ENCODE measurements at regions not wholly inside any gene's neighbourhood (a gene's known extent, or its start where the extent isn't known, plus 50 kb on each side); places are given as distances from the start of the nearest gene placed in this dataset.

DNA sequence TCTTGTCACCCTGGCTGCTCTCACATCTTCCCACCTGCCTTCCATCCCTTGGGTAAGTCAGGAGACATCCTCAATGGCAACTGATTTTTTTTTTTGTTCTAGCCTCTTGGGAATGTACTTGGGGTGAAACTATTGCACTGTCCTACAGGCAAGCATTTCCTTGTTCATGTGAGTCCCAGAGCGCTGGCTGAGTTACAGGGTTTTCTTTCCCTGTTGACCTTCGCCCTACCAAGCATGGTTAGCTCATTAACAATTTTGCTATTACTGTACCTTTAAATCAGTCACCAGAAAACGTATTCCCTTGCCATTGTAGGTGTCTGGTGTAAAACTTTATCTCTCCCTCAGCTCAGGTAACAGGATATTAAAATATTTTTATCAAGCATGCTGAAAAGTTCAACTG is 98.9 kb downstream of the PRLHR start:
- TF ChIP-seq, protein P1, sequence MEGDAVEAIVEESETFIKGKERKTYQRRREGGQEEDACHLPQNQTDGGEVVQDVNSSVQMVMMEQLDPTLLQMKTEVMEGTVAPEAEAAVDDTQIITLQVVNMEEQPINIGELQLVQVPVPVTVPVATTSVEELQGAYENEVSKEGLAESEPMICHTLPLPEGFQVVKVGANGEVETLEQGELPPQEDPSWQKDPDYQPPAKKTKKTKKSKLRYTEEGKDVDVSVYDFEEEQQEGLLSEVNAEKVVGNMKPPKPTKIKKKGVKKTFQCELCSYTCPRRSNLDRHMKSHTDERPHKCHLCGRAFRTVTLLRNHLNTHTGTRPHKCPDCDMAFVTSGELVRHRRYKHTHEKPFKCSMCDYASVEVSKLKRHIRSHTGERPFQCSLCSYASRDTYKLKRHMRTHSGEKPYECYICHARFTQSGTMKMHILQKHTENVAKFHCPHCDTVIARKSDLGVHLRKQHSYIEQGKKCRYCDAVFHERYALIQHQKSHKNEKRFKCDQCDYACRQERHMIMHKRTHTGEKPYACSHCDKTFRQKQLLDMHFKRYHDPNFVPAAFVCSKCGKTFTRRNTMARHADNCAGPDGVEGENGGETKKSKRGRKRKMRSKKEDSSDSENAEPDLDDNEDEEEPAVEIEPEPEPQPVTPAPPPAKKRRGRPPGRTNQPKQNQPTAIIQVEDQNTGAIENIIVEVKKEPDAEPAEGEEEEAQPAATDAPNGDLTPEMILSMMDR (IDR thresholded peaks at IDR 0.05; ENCODE audit: insufficient read depth, low read depth, low read length), result no peak
- ChIA-PET POLR2A (no interaction called here), CTCF (no interaction called here)
- Histone ChIP-seq H3K27me3 (ENCODE audit: control insufficient read depth, insufficient read depth, low read length) (no peaks in the 10 kb centered on the region), H3K36me3 (ENCODE audit: control insufficient read depth, insufficient read depth, low read length) (no peaks in the 10 kb centered on the region), H3K4me3 (ENCODE audit: low read depth, low read length) (no peak overlapping the region)
- no peak for DNase-seq (ENCODE audit: low read depth)

GRCh38 chr10:118495499-118495898 is 99.9 kb downstream of the PRLHR start:
- H3K36me3 ChIP-seq (ENCODE audit: control insufficient read depth, insufficient read depth, low read length), result no peaks in the 10 kb centered on the region
- ChIA-PET POLR2A (no interaction called here), CTCF (interaction anchor here (0.6 kb wide), 1 partner anchor 1044 kb away, joined by 8 read pairs; no protein-coding TSS in a partner anchor)
- TF ChIP-seq, protein P1 (IDR thresholded peaks at IDR 0.05; ENCODE audit: insufficient read depth, low read depth, low read length), result no peak
- H3K4me3 ChIP-seq (ENCODE audit: low read depth, low read length), result no peak overlapping the region
- no peak for DNase-seq (ENCODE audit: low read depth)
- H3K27me3 ChIP-seq (ENCODE audit: control insufficient read depth, insufficient read depth, low read length), result no peaks in the 10 kb centered on the region

- Histone ChIP-seq H3K4me3 (ENCODE audit: low read depth, low read length) (no peak overlapping the region), H3K27me3 (ENCODE audit: control insufficient read depth, insufficient read depth, low read length) (no peaks in the 10 kb centered on the region), H3K36me3 (ENCODE audit: control insufficient read depth, insufficient read depth, low read length) (no peaks in the 10 kb centered on the region)
- DNase-seq (ENCODE audit: low read depth), result no peak
- ChIA-PET CTCF (interaction anchor here (0.9 kb wide), 1 partner anchor 31 kb away, joined by 3 read pairs; no protein-coding TSS in a partner anchor), POLR2A (no interaction called here)
- TF ChIP-seq, protein P1 (IDR thresholded peaks at IDR 0.05; ENCODE audit: insufficient read depth, low read depth, low read length), result no peak
Measured at GRCh38 chr10:118491055-118491454, 104.4 kb downstream of the PRLHR start.

- no peaks in the 10 kb centered on the region for H3K36me3 ChIP-seq (ENCODE audit: control insufficient read depth, insufficient read depth, low read length)
- no peaks in the 10 kb centered on the region for H3K27me3 ChIP-seq (ENCODE audit: control insufficient read depth, insufficient read depth, low read length)
- TF ChIP-seq, protein P1 (IDR thresholded peaks at IDR 0.05; ENCODE audit: insufficient read depth, low read depth, low read length), result no peak
- ChIA-PET POLR2A (no interaction called here), CTCF (no interaction called here)
- H3K4me3 ChIP-seq (ENCODE audit: low read depth, low read length), result no peak overlapping the region
- DNase-seq (ENCODE audit: low read depth), result no peak
Measured at GRCh38 chr10:118488710-118489497, 106.5 kb downstream of the PRLHR start.

DNA sequence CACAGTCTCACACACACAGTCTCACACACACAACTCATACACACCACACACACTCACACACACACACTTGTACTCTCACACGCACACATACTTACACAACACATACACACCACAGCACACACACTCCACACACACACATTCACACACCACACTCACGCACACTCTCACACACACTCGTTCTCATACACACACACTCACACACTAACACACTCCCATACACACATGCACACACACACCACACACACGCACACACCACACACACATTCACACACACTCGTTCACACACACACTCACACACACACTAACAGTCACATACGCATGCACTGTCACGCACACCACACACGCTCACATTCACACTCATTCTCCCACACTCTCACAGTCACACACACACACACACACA is 109.8 kb downstream of the PRLHR start:
- TF ChIP-seq, protein P1 (IDR thresholded peaks at IDR 0.05; ENCODE audit: insufficient read depth, low read depth, low read length), result no peak
- ChIA-PET POLR2A (no interaction called here), CTCF (no interaction called here)
- no peak for DNase-seq (ENCODE audit: low read depth)
- H3K36me3 ChIP-seq (ENCODE audit: control insufficient read depth, insufficient read depth, low read length), result no peaks in the 10 kb centered on the region
- no peak overlapping the region for H3K4me3 ChIP-seq (ENCODE audit: low read depth, low read length)
- no peaks in the 10 kb centered on the region for H3K27me3 ChIP-seq (ENCODE audit: control insufficient read depth, insufficient read depth, low read length)
